Mammary epithelial cell (primary cell): ENCODE measurements at regions not wholly inside any gene's neighbourhood (a gene's known extent, or its start where the extent isn't known, plus 50 kb on each side); places are given as distances from the start of the nearest gene placed in this dataset.

Experiments
- CTCF ChIP-seq, 2 donors: IDR thresholded peaks in 1 of 2; conservative IDR thresholded peaks in 1 of 2; 2 replicates each; pipeline ENCODE4 v1.5.1; 2011 to 2012; ENCODE audit warnings: inconsistent platforms in 2 of 2, low read length in 2 of 2, mild to moderate bottlenecking in 2 of 2, control low read depth in 1 of 2, low read depth in 1 of 2; ENCODE audit not compliant: insufficient read depth in 1 of 2; ENCODE audit errors: extremely low read depth in 1 of 2
- EZH2 ChIP-seq: IDR thresholded peaks from 2 replicates; pipeline ENCODE4 v1.6.1; 2012; ENCODE audit warnings: low read length, inconsistent platforms, borderline replicate concordance

DNA sequence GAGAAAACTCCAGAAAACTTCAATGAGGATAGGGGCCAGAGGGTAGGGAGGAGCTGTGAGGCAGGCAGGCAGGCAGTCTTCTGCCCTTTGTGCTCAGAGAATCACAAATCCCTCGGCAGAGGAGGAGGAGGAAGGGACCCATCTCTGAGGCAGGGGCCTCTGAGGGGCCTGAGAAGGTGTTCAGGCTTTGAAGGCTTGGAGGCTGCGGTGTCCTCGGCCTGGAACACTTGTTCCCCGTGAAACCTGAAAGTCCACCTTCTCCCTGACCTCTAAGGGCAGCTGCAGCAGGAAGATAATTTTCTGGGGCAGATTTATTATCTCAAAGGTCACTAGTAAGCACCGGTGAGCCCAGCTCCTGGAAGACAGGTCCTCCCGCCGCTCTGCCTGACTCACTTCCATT is 200.3 kb upstream of the BCOR start:
- TF ChIP-seq EZH2, result no peak
- TF ChIP-seq CTCF (conservative IDR thresholded peaks at IDR 0.05 in 1 of 2, IDR thresholded peaks at IDR 0.05 in 1 of 2; ENCODE audit: extremely low read depth in 1 of 2, insufficient read depth in 1 of 2, low read depth in 1 of 2, low read length in 2 of 2), result no peak
